Stomach smooth muscle (tissue), 2 donors: ENCODE measurements at regions not wholly inside any gene's neighbourhood (a gene's known extent, or its start where the extent isn't known, plus 50 kb on each side); places are given as distances from the start of the nearest gene placed in this dataset.

ENCODE experiments used
- H3K27ac ChIP-seq: one replicate; pipeline ENCODE4 v1.7.0; 2013; ENCODE audit warnings: mild to moderate bottlenecking, low read length, inconsistent platforms
- H3K27me3 ChIP-seq, 2 donors: one replicate each; pipeline ENCODE4 v1.7.0; 2013; ENCODE audit warnings: low read length in 2 of 2; ENCODE audit not compliant: insufficient read depth in 2 of 2, control insufficient read depth in 1 of 2
- H3K36me3 ChIP-seq, 2 donors: one replicate each; pipeline ENCODE4 v1.7.0; 2013; ENCODE audit warnings: low read length in 2 of 2; ENCODE audit not compliant: control insufficient read depth in 2 of 2, insufficient read depth in 2 of 2
- H3K4me1 ChIP-seq: one replicate; pipeline ENCODE4 v1.7.0; 2013; ENCODE audit warnings: low read length; ENCODE audit not compliant: control insufficient read depth, insufficient read depth
- H3K4me3 ChIP-seq, 2 donors: one replicate each; pipeline ENCODE4 v1.7.0; 2013; ENCODE audit warnings: low read length in 2 of 2
- H3K9ac ChIP-seq, 2 donors: one replicate each; pipeline ENCODE4 v1.7.0; 2013; ENCODE audit warnings: low read length in 2 of 2, mild to moderate bottlenecking in 1 of 2
- H3K9me3 ChIP-seq, 2 donors: one replicate each; pipeline ENCODE4 v1.7.0; 2013; ENCODE audit warnings: low read length in 2 of 2; ENCODE audit not compliant: control insufficient read depth in 2 of 2
- donor health status: healthy.
- donor health status: Pancreatic carcinoma.

DNA sequence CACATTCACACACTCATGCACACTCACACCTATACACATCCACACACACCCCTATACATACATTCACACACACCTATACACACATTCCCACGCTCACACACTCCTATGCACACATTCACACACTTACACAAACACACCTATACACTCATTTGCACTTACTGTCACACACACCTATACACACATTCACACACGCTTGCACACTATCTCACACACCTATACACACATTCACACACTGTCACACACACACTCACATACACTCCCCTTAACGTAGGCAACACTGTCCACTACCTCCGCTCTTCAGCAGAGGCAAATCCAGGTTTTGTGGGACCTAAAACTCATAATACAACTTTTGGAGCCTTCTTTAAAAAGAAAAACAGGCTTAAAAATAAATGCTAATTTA, 487.7 kb upstream of the CDH4 start:
- Histone ChIP-seq H3K36me3 (no peaks in the 10 kb centered on the region), H3K4me1 (no peaks in the 10 kb centered on the region), H3K27me3 (no peaks in the 10 kb centered on the region)

DNA sequence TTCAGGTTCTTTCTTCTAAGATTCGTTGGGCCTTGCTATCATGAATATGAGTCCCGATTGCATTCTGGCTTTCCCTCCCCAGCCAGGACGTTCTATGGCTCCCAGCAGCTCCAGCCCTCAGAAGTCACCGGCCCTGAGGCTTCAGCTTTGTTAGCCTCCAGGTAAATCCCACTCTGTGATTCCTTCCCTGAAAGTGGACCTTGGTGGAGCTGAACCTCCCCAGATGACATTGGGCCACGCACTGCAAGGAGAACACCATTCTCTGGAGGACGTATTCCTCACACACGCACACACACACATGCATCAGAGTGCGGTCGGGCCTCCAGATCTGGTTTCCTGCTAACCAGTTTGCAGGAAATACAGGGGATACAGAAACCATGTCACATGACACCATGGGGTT, 487.3 kb upstream of the CDH4 start:
- no peaks in the 10 kb centered on the region for H3K4me1 ChIP-seq
- no peaks in the 10 kb centered on the region for H3K27me3 ChIP-seq
- no peaks in the 10 kb centered on the region for H3K9me3 ChIP-seq
- no peak overlapping the region for H3K27ac ChIP-seq
- no peak overlapping the region for H3K9ac ChIP-seq
- no peaks in the 10 kb centered on the region for H3K36me3 ChIP-seq
- no peak overlapping the region for H3K4me3 ChIP-seq

More for the DNA sequence above, 487.7 kb upstream of the CDH4 start:
- Histone ChIP-seq H3K9me3 (no peaks in the 10 kb centered on the region), H3K4me3 (no peak overlapping the region), H3K9ac (no peak overlapping the region), H3K27ac (no peak overlapping the region)

DNA sequence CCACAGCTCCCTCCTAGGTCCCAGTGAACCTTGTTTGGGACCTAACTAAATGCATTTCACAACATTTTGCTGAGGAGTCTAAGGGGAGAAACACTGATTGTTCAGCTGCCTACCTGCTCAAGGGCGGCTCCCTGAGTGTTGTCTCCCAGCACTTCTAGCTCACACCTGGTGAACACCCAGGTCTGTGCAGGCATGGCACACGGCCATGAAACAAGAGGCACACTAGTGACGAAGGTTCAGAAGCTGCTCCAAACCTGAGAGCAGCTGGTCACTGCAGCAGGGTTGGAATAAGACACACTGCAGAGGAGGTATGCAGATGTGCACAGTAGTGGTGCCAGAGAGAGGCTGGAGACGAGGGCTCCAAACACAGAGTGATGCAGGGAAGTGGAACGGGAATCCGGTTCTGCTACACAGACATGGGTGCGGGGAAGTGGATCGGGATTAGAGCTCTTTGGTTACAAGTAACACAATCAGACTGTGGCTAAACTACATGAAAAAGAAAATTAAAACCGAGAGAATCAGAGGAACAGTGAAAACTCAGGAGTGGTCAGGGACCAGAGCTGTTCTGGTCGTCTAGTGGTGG, 486.1 kb upstream of the CDH4 start:
- Histone ChIP-seq H3K4me1 (no peaks in the 10 kb centered on the region), H3K4me3 (no peak overlapping the region), H3K27ac (no peak overlapping the region), H3K36me3 (no peaks in the 10 kb centered on the region), H3K9ac (no peak overlapping the region), H3K27me3 (no peaks in the 10 kb centered on the region), H3K9me3 (no peaks in the 10 kb centered on the region)

DNA sequence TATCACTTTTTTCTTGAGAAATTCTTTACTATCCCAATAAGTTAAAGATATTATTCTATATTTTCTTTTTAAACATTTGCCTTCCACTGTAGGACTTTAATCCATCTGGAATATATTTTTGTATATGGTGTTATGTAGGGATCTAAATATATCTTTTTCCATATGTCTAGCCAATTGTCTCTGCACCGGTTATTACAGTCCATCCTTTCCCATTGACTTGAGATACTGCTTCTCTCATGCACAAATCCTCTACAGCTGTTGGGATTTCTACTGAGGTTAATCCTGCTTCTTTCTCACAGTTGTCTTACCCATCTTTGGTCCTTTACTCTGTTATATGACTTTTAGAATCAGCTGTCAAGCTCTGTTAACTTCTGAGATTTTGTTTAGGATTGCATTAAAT, 483.8 kb upstream of the CDH4 start:
- Histone ChIP-seq H3K27me3 (no peaks in the 10 kb centered on the region), H3K9me3 (no peaks in the 10 kb centered on the region), H3K27ac (no peak overlapping the region), H3K36me3 (no peaks in the 10 kb centered on the region), H3K4me3 (no peak overlapping the region), H3K4me1 (no peaks in the 10 kb centered on the region), H3K9ac (no peak overlapping the region)

DNA sequence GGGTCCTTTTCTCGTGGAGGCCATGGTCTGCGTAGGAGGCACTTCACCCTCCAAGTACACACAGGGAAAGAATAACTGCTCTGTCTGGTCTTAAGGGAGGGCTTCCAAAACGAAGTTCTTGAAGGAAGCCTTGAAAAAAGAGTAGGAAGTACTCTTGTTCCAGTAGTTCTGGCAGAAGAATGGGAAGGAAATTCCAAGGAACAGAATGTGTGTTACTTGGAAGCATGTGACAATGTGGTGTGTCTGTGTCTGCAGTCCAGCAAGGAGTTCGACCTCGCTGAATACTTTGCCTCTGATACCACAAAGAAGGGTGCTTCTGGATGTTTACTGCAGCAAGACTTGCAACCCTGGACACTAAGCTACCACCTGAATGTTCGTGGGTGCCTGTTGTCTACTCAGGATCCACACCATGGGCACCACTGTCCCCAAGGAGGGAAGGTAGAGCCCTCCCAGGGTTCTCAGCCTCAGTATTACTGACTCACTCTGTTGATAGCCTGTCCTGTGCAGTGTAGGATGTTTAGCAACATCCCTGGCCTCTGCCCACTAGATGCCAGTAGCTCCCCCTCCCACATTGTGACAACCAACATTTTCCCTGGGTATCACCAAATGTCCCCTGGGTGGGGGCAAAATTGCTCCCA, 471.6 kb upstream of the CDH4 start:
- H3K27ac ChIP-seq: no peak overlapping the region
- H3K9me3 ChIP-seq: peaks cover 7 to 11% of the 10 kb centered on the region in 2 donors
- H3K9ac ChIP-seq: no peak overlapping the region
- H3K4me3 ChIP-seq: no peak overlapping the region
- no peaks in the 10 kb centered on the region for H3K36me3 ChIP-seq
- no peaks in the 10 kb centered on the region for H3K4me1 ChIP-seq
- H3K27me3 ChIP-seq: peaks cover 0 to 2% of the 10 kb centered on the region in 2 donors

DNA sequence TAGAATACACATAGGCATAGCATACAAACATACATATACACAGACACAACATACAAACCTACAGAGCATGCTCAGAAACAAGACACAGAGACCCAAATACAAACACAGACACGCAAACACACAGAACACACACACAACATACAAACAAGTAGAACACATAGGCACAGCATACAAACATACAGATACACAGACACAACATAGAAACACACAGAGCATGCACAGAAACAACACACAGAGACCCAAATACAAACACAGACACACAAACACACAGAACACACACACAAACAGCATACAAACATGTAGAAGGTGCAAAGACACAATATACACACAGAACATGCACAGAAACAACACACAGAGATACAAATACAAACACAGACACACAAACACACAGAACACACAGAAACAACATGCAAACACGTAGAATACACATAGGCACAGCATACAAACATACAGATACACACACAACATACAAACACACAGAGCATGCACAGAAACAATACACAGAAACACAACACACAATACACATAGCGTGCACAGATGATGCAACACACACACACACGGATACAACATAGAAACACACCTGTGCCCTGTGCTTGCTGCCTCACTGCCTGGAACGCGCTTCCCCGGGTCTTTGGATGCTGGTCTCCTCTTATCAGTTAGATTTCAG, 469.0 kb upstream of the CDH4 start:
- no peaks in the 10 kb centered on the region for H3K4me1 ChIP-seq
- H3K27me3 ChIP-seq: peaks cover 0 to 2% of the 10 kb centered on the region in 2 donors
- no peak overlapping the region for H3K27ac ChIP-seq
- no peaks in the 10 kb centered on the region for H3K36me3 ChIP-seq
- H3K4me3 ChIP-seq: no peak overlapping the region
- H3K9me3 ChIP-seq: peaks cover 7 to 11% of the 10 kb centered on the region in 2 donors
- no peak overlapping the region for H3K9ac ChIP-seq

DNA sequence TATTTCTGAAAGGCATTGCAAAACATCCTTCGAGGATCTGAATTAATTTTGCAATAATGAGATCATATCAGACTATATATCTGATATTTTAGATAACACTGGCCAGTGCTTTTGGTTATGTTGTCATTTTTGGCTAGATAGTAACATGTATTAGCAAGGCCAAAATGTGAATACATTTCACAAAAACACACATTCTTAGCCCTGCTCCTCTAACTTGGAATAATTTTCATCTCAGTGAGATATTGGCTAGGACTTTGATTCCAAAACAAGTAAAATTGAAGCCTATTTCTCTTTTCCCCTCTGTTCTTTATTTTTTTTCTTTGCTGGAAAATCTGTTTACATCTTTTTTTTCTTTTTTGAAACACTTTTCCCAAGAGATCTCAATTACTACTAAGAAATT, 466.8 kb upstream of the CDH4 start:
- Histone ChIP-seq H3K4me3 (no peak overlapping the region), H3K27ac (no peak overlapping the region), H3K9ac (no peak overlapping the region), H3K4me1 (no peaks in the 10 kb centered on the region), H3K9me3 (peaks cover 0 to 3% of the 10 kb centered on the region in 2 donors), H3K36me3 (no peaks in the 10 kb centered on the region), H3K27me3 (peaks cover 0 to 2% of the 10 kb centered on the region in 2 donors)

DNA sequence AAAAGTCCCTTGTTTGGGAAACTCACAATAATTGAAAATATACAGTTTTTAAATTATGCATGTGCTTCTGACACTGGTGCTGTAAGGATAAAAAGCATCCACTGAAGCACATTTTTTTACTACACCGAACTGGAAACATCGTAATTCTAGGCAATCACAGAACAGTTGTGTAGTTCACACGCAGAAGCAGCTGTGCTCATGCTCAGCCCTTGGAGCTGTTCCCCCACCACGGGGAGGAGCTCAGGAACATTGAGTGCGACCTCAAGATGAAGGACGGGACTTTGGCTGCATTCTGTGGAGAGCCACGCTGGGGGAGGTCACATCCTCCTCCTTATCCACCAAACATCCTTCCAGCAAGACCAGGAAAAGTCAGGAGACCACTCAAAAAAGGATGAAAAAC, 466.3 kb upstream of the CDH4 start:
- Histone ChIP-seq H3K27ac (no peak overlapping the region), H3K9ac (no peak overlapping the region), H3K4me3 (no peak overlapping the region), H3K4me1 (no peaks in the 10 kb centered on the region), H3K36me3 (no peaks in the 10 kb centered on the region), H3K27me3 (peaks cover 0 to 2% of the 10 kb centered on the region in 2 donors), H3K9me3 (no peaks in the 10 kb centered on the region)

DNA sequence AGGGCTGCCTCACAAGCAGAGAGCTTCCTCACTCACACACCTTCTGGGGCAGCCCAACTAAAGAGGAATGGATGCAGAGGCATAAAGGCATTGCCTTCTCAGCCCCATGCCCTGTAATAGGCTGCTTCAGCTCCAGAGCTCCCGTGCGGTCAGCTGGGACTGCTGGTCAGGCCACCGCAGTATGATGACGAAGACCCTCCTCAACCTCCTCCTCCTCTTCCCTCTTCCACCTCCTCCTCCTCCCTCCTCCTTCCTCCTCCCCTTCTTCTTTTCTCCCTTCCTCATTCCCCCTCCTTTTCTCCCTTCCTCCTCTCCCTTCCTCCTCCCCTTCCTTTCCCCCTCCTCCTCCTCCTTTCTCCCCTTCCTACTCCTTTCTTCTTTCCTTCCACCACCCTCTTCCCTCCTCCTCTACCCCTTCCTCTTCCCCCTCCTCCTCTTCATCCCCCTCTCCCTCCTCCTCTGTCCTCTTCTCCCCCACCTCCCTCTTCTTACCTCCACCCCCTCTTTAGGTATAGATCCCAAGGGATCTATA, 465.3 kb upstream of the CDH4 start:
- no peaks in the 10 kb centered on the region for H3K4me1 ChIP-seq
- H3K4me3 ChIP-seq: no peak overlapping the region
- H3K36me3 ChIP-seq: no peaks in the 10 kb centered on the region
- no peak overlapping the region for H3K9ac ChIP-seq
- H3K27me3 ChIP-seq: peaks cover 0 to 4% of the 10 kb centered on the region in 2 donors
- no peaks in the 10 kb centered on the region for H3K9me3 ChIP-seq
- H3K27ac ChIP-seq: no peak overlapping the region

DNA sequence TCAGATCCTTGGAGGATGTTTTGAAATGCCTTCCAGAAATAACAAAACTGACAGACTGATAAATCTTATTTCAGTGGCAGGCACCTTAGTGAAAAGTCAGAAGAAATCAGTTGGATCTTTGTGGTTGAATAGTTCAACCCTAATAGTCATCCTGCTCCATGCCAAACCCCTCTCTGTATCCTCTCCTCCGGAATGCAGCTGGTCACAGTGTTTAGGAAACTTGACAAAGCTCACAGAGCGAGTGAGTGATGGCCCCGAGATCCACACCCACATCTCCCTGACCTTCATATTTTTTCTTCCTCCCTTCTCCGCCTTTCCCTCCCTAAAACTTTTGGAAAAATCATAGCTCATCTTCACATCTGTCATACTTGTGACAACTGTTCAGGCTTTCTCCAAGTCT, 464.8 kb upstream of the CDH4 start:
- Histone ChIP-seq H3K27ac (no peak overlapping the region), H3K36me3 (no peaks in the 10 kb centered on the region), H3K27me3 (peaks cover 0 to 4% of the 10 kb centered on the region in 2 donors), H3K9me3 (no peaks in the 10 kb centered on the region), H3K4me3 (no peak overlapping the region), H3K4me1 (no peaks in the 10 kb centered on the region), H3K9ac (no peak overlapping the region)

DNA sequence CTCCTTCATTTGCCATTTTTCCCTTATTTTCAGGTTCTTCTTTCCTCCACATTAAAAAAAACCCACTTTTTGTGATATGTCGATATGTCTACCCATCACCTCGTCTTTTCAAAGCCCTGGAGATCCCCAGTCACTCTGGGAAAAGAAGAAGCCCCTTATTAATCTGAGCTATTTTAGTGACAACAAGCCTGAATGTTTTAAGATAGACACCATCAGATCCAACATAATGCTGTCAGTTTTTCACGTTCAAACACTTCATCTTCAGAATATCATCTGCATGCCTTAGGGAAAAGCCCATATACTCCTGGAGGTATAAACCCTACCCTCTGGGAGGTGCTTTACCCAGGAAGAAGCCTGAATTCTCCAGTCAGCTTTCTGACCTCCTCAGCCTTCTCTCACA, 464.0 kb upstream of the CDH4 start:
- no peaks in the 10 kb centered on the region for H3K9me3 ChIP-seq
- peaks cover 0 to 2% of the 10 kb centered on the region in 2 donors for H3K27me3 ChIP-seq
- no peak overlapping the region for H3K27ac ChIP-seq
- H3K4me1 ChIP-seq: no peaks in the 10 kb centered on the region
- H3K36me3 ChIP-seq: no peaks in the 10 kb centered on the region
- no peak overlapping the region for H3K4me3 ChIP-seq
- H3K9ac ChIP-seq: no peak overlapping the region
